ENCODE measurements at regions not wholly inside any gene's neighbourhood (a gene's known extent, or its start where the extent isn't known, plus 50 kb on each side); places are given as distances from the start of the nearest gene placed in this dataset.

DNA sequence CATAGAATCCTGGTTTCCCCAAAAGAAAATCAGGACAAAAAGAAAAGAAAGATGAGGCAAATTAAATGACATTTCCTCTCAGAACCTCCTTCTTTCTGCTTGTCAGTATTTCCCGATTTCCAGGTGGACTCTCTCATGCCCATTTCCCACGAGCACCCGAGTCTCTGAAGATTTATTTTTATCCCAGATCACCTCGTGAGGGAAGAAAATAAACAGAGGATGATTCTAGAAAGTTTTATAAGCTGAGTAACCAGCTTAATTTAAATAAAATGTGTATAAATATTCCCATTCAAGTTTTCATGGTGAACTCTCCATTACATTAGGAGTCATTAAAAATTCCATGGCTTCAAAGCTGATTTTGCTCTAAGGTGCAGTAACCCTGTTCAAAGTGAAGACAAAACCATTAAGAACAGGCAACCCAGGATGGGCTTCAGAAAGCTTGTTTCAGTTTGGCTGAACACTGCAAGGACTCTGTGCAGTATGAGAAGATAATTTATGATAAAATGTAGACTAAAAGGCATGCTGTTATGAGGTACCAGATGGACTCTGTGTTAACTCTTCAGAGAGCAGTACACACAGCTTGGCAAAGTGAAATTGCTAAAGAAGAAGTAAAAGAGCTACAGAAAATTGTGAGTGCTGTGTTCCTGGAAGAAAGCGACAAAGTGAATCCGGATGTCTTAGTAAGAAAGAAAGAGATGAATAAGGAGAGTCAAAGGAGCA, 521.3 kb upstream of the LRRN3 start:
- DNase-seq (ENCODE audit: extremely low spot score in 2 of 2): no peak
- Histone ChIP-seq H3K27me3 (no peaks in the 10 kb centered on the region), H3K9me3 (no peaks in the 10 kb centered on the region), H3K36me3 (no peaks in the 10 kb centered on the region), H3K4me3 (no peak overlapping the region), H3K4me1 (no peaks in the 10 kb centered on the region), H3K27ac (no peak overlapping the region)
- intact Hi-C loops (cut with DNase I): no loop called here
- no peak for TF ChIP-seq POLR2AphosphoS5 (IDR thresholded peaks at IDR 0.05; ENCODE audit: insufficient read depth in 1 of 2, low read depth in 1 of 2)
- TF ChIP-seq, protein P1, sequence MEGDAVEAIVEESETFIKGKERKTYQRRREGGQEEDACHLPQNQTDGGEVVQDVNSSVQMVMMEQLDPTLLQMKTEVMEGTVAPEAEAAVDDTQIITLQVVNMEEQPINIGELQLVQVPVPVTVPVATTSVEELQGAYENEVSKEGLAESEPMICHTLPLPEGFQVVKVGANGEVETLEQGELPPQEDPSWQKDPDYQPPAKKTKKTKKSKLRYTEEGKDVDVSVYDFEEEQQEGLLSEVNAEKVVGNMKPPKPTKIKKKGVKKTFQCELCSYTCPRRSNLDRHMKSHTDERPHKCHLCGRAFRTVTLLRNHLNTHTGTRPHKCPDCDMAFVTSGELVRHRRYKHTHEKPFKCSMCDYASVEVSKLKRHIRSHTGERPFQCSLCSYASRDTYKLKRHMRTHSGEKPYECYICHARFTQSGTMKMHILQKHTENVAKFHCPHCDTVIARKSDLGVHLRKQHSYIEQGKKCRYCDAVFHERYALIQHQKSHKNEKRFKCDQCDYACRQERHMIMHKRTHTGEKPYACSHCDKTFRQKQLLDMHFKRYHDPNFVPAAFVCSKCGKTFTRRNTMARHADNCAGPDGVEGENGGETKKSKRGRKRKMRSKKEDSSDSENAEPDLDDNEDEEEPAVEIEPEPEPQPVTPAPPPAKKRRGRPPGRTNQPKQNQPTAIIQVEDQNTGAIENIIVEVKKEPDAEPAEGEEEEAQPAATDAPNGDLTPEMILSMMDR (IDR thresholded peaks at IDR 0.05): no peak

DNA sequence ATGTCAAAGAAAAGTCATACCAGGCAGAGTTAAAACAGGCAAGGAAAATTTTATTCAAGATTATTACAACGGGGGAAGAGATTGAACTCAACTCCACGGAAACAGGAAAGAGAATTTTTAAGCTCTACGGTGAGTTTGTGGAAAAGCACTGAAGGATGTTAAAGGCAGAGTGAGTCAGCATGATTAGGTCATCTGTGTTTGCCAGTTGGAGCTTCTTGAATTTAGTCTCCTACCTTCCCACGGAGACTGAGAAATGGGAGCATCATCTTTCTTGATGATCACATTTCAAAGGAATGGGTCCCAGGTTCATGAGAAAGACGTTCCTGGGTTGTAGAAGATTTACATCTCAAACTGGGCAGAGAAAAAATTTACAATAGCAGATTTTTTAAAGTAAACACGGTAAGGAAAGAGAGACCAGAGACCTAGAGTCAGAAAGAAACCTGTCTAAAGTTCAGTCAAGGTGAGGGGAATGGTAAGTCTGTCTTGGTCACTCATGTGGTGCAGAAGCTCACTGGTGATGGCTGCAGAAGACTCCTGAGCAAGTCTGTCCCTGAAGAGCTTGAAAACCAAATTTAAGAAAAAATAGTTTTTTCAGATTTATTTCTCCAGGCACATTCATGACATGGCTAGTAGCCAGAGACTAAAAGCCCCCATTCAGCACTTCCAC, 516.9 kb upstream of the LRRN3 start:
- Histone ChIP-seq H3K4me1 (no peaks in the 10 kb centered on the region), H3K4me3 (no peak overlapping the region), H3K36me3 (no peaks in the 10 kb centered on the region), H3K27ac (no peak overlapping the region), H3K27me3 (no peaks in the 10 kb centered on the region), H3K9me3 (no peaks in the 10 kb centered on the region)
- TF ChIP-seq POLR2AphosphoS5 (IDR thresholded peaks at IDR 0.05; ENCODE audit: insufficient read depth in 1 of 2, low read depth in 1 of 2) (no peak), POLR2A (IDR thresholded peaks at IDR 0.05) (no peak)
- TF ChIP-seq, protein P1 (IDR thresholded peaks at IDR 0.05): no peak
- no peak for DNase-seq (ENCODE audit: extremely low spot score in 2 of 2)
- intact Hi-C loops (cut with DNase I): no loop called here

DNA sequence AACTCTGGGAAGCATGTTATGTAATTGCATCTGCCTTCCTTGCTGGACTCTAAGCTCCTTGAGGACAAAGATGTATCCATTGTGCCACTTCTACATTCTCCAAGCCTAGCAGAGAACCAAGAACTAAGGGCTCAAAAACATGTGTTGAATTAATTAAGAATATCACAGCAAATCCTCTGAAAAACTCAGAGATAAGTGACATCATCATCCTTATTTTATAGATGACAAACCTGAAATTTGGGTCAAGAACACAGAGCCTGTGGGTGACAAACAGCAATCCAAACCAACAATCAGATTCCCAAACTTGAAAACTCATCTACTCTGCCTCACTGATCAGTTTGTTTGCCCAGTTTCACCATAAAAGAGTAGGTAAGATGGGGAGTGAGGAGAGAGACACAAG, 503.6 kb upstream of the LRRN3 start:
- Histone ChIP-seq H3K27me3 (no peaks in the 10 kb centered on the region), H3K4me1 (no peaks in the 10 kb centered on the region), H3K9me3 (no peaks in the 10 kb centered on the region), H3K4me3 (no peak overlapping the region), H3K36me3 (no peaks in the 10 kb centered on the region), H3K27ac (no peak overlapping the region)
- DNase-seq (ENCODE audit: extremely low spot score in 2 of 2): no peak
- intact Hi-C loops (cut with DNase I): no loop called here
- TF ChIP-seq, protein P1 (IDR thresholded peaks at IDR 0.05): no peak
- TF ChIP-seq POLR2A (IDR thresholded peaks at IDR 0.05): no peak
- no peak for TF ChIP-seq POLR2AphosphoS5 (IDR thresholded peaks at IDR 0.05; ENCODE audit: insufficient read depth in 1 of 2, low read depth in 1 of 2)

DNA sequence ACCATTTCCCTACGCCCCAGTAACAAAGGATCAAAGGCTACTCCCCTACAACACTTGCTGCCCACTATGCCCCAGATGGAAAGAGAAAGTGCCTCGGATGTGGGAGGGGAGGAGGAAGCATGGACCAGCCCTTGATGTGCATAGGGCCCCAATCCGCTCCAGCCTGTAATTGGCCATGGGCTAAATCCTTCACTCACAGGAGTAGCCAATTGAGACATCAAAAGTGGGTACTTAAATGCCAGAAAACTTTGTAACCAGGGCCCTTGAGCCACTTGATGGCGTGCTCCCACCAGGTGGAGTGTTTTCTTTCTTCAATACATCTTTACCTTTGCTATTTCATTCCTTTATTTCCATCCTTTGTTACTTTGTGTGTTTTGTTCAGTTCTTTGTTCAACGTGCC, 500.5 kb upstream of the LRRN3 start:
- TF ChIP-seq POLR2A (IDR thresholded peaks at IDR 0.05): no peak
- TF ChIP-seq POLR2AphosphoS5 (IDR thresholded peaks at IDR 0.05; ENCODE audit: insufficient read depth in 1 of 2, low read depth in 1 of 2): no peak
- TF ChIP-seq, protein P1 (IDR thresholded peaks at IDR 0.05): no peak
- DNase-seq (ENCODE audit: extremely low spot score in 2 of 2): no peak
- no peak overlapping the region for H3K27ac ChIP-seq
- no peaks in the 10 kb centered on the region for H3K36me3 ChIP-seq
- intact Hi-C loops (cut with DNase I): no loop called here
- H3K9me3 ChIP-seq: no peaks in the 10 kb centered on the region
- no peak overlapping the region for H3K4me3 ChIP-seq
- no peaks in the 10 kb centered on the region for H3K4me1 ChIP-seq
- H3K27me3 ChIP-seq: no peaks in the 10 kb centered on the region

DNA sequence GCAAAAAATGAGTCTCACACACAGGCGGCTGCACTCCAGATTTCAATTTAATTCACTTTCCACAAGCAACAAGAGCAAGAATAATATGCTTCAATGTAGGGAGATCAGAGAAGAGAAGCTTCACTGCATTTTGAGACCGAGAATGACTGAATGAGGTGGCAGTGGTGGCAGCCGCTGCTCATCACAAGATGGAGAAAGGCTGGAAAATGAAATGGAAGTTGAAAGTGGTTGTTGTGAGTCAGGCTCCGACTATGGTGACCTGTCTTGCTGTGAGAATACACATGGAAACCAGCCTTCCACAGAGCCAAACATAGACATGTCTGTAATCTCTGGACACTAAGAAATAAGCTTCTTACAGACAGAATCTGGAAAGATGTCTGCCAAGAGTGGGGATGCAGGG, 499.6 kb upstream of the LRRN3 start:
- no peak for DNase-seq (ENCODE audit: extremely low spot score in 2 of 2)
- TF ChIP-seq, protein P1 (IDR thresholded peaks at IDR 0.05): no peak
- TF ChIP-seq POLR2A (IDR thresholded peaks at IDR 0.05) (no peak), POLR2AphosphoS5 (IDR thresholded peaks at IDR 0.05; ENCODE audit: insufficient read depth in 1 of 2, low read depth in 1 of 2) (no peak)
- no peaks in the 10 kb centered on the region for H3K36me3 ChIP-seq
- no peak overlapping the region for H3K4me3 ChIP-seq
- intact Hi-C loops (cut with DNase I): no loop called here
- no peaks in the 10 kb centered on the region for H3K27me3 ChIP-seq
- no peaks in the 10 kb centered on the region for H3K4me1 ChIP-seq
- no peak overlapping the region for H3K27ac ChIP-seq
- no peaks in the 10 kb centered on the region for H3K9me3 ChIP-seq
